Progenitor cell of endocrine pancreas (in vitro differentiated cells): ENCODE measurements at regions not wholly inside any gene's neighbourhood (a gene's known extent, or its start where the extent isn't known, plus 50 kb on each side); places are given as distances from the start of the nearest gene placed in this dataset.
"Not testable (repeated sequence)": the region's sequence is repeated elsewhere in the genome, so short reads cannot be mapped to it uniquely, and the experiment has no call there.

ENCODE experiments used
- DNase-seq: peaks from one replicate; pipeline ENCODE4 v3.0.0; 2021; ENCODE audit warnings: low spot score; ENCODE audit not compliant: unreplicated experiment
- H3K27ac Mint-ChIP-seq: 2 replicates; pipeline ENCODE4 v1.8.0; 2021; ENCODE audit warnings: mild to moderate bottlenecking, moderate library complexity, mixed read lengths
- H3K27me3 Mint-ChIP-seq: 2 replicates; pipeline ENCODE4 v1.8.0; 2021; ENCODE audit warnings: mixed read lengths
- H3K36me3 Mint-ChIP-seq: 2 replicates; pipeline ENCODE4 v1.8.0; 2022; ENCODE audit warnings: mixed read lengths; ENCODE audit not compliant: insufficient read depth
- H3K4me1 Mint-ChIP-seq: 2 replicates; pipeline ENCODE4 v1.8.0; 2021; ENCODE audit warnings: low read depth, mixed read lengths
- H3K4me3 Mint-ChIP-seq: 2 replicates; pipeline ENCODE4 v1.8.0; 2021; ENCODE audit warnings: low read depth, mild to moderate bottlenecking, moderate library complexity, mixed read lengths
- H3K9me3 Mint-ChIP-seq: 2 replicates; pipeline ENCODE4 v1.8.0; 2021; ENCODE audit warnings: low read depth, mixed read lengths
- CTCF ChIP-seq: fragments of 200-600 bp; sonication (generic); IDR thresholded peaks from one replicate; pipeline ENCODE4 v1.5.0; 2021; ENCODE audit warnings: antibody characterized with exemption, mild to moderate bottlenecking; ENCODE audit not compliant: unreplicated experiment

GRCh38 chr15:26033493-26033892 lies 170.4 kb upstream of the ATP10A start:
- DNase-seq: no peak
- H3K9me3 Mint-ChIP-seq: no peaks in the 10 kb centered on the region
- peaks cover 24% of the 10 kb centered on the region for H3K4me1 Mint-ChIP-seq
- no peak for TF ChIP-seq CTCF
- H3K27me3 Mint-ChIP-seq: no peaks in the 10 kb centered on the region
- no peak overlapping the region for H3K27ac Mint-ChIP-seq
- H3K4me3 Mint-ChIP-seq: no peak overlapping the region
- H3K36me3 Mint-ChIP-seq: no peaks in the 10 kb centered on the region

- Mint-ChIP-seq H3K27me3 (no peaks in the 10 kb centered on the region), H3K9me3 (no peaks in the 10 kb centered on the region), H3K36me3 (no peaks in the 10 kb centered on the region), H3K4me1 (peaks cover 18% of the 10 kb centered on the region), H3K27ac (no peak overlapping the region), H3K4me3 (no peak overlapping the region)
- TF ChIP-seq CTCF: no peak
- DNase-seq: no peak
Measured at GRCh38 chr15:26032162-26032846, 169.2 kb upstream of the ATP10A start.

GRCh38 chr15:26029586-26029985 lies 166.5 kb upstream of the ATP10A start:
- not testable (repeated sequence) for H3K27ac Mint-ChIP-seq, DNase-seq, H3K9me3 Mint-ChIP-seq, H3K4me3 Mint-ChIP-seq, H3K36me3 Mint-ChIP-seq, H3K27me3 Mint-ChIP-seq
- peaks cover 20% of the 10 kb centered on the region for H3K4me1 Mint-ChIP-seq

GRCh38 chr15:26029146-26029545 lies 166.0 kb upstream of the ATP10A start:
- Mint-ChIP-seq H3K4me1 (peaks cover 20% of the 10 kb centered on the region), H3K4me3 (no peak overlapping the region), H3K9me3 (peaks cover 2% of the 10 kb centered on the region), H3K27ac (no peak overlapping the region), H3K36me3 (no peaks in the 10 kb centered on the region), H3K27me3 (no peaks in the 10 kb centered on the region)
- no peak for DNase-seq
- TF ChIP-seq CTCF: no peak

GRCh38 chr15:26028086-26028740 lies 165.1 kb upstream of the ATP10A start:
- Mint-ChIP-seq H3K4me1 (peaks cover 14% of the 10 kb centered on the region), H3K27me3 (no peaks in the 10 kb centered on the region), H3K27ac (no peak overlapping the region), H3K9me3 (peaks cover 2% of the 10 kb centered on the region), H3K4me3 (no peak overlapping the region), H3K36me3 (no peaks in the 10 kb centered on the region)
- DNase-seq: no peak
- no peak for TF ChIP-seq CTCF

- not testable (repeated sequence) for H3K27ac Mint-ChIP-seq, H3K36me3 Mint-ChIP-seq, H3K27me3 Mint-ChIP-seq, H3K4me3 Mint-ChIP-seq, H3K9me3 Mint-ChIP-seq, DNase-seq
- H3K4me1 Mint-ChIP-seq: peaks cover 11% of the 10 kb centered on the region
Measured at GRCh38 chr15:26026671-26027070, 163.5 kb upstream of the ATP10A start.
